SKM-1 (cell line): ENCODE measurements at regions not wholly inside any gene's neighbourhood (a gene's known extent, or its start where the extent isn't known, plus 50 kb on each side); places are given as distances from the start of the nearest gene placed in this dataset.
A peak's percentile ranks its signal among the peaks of the same experiment; 100 is the strongest.

Experiments
- DNase-seq: peaks from one replicate; lab custom pipeline; 2025; ENCODE audit not compliant: unreplicated experiment; lab: John Stamatoyannopoulos, UW

DNA sequence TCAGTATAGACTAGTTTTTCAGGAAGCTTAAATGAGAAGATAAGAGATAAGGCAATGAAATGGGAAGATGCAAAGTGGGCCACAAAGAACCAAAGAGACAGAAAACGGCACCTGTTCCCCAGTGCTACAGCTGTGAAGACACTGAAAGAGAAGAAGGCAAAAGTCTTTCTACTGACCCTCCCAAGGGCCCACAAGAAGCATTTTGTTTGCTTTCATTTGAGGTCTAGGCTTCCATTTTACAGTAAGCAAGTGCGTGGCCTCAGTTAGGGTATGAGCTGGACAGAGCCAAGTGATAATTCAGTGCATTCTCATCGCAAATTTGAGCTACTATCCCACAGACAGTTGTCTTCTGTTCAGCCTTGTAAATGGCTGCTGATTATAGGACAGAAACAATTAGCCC lies 53.4 kb upstream of the STK17B start:
- DNase-seq, result no peak

DNA sequence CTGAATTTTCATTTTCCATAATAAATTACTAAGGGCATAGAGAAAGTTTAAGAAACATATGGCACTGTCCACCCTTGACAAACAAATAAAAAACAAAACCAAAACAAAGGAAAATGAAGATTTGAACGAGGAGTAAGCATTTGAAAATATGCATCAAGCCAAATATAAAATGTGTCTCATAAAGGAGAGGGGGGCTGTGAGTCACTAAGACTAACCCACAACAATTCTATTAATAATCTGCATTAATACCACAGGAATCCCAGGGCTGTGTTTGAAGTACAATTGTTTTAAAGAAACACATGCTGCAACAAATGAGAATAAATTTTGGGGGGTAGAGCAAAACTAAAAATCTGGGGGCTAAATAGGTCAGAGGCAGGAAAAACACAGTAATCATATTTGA lies 53.8 kb upstream of the STK17B start:
- DNase-seq, result no peak

DNA sequence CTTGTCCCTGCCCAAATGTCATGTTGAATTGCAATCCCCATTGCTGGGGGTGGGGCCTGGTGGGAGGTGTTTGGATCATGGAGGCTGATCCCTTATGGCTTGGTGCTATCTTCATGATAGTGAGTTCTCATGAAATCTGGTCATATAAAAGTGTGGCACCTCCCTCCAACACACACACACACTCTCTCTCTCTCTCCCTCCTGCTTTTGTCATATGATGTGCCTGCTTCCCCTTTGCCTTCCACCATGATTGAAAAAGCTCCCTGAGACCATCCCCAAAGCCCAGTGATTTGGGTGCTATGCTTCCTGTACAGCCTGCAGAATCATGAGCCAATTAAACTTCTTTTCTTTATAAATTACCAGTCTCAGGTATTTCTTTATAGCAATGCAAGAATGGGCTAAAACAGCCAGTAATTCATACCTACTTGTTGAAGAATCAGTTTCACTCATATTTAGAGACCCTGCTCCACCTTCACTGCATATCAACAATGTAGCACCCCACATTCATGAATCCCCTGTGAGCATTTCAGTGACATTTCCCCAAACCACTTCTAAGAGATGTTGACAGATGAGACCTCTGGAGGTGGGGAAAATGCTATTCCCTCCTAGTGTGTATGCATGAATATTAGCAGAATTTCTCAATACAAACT lies 54.8 kb upstream of the STK17B start:
- no peak for DNase-seq

DNA sequence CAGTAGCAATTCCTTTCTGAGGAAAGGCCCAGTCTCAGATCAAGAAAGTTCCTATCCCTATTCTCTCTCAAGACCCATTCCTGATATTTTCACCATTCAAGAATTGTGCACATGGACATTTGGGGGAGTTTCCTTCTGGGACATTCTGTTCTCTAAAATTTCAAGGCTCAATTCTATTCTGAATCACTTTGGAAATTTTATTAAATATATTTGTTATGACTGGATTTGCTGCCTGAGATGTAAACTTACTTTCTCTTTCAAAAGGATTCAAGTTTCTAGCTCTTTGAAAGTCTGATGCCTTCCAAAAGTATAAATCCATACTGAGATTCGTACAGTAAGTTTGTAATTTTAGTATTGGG lies 55.3 kb upstream of the STK17B start:
- DNase-seq, result no peak

DNA sequence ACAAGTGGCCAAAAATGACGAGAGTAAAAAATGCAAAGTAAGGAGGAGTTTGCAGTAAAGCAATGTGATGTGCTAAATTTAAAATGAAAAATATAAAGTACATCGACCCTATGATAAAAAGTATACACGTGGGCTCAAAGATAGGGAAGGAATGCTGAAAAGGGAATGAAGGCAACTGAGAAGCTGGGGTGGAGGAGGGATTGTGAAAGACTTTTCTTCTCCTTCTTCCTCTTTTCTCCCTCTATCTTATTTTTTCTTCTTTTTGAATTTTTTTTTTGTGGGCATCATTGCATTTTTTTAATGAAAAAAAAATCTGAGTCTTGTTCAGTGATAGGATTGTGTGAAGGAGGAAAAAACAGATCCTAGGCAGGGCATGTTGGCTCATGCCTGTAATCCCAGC lies 57.6 kb upstream of the STK17B start:
- peak; percentile 34 for DNase-seq

DNA sequence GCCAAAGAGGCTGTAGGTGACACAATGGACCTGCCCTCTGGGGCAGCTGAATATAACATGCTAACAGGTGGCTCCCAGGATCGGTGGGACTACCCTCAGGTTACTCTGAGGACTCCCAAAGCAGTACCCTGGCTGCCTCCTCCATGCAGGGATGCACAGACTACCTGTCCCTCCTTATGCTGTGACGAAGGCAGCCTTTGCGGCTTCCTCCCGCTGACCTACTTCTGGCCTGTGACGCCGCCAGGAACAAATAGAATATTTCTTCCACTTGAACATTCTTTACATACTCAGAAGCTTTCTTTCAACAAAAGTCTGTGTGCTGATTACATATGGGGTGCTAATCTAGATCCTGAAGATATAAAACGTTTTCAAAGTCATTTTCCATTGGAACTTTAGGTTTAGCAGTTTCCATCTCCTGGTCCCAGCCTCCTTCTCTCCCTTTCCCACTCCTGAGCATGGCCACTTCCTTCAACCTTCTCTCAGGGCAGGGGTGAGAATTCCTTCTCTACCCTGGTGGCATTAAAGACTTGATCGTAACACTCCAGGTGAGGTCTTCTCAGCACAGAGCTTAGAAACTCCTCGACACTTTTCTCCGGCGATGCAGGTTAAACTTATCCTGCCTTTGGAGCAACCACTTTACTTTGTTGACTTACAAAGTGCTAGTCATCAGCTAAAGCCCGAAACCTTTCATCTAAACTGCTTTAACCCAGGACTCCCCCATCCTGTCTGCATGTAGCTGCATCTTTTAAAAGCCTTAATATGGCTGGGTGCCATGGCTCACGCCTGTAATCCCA lies 58.9 kb upstream of the STK17B start:
- DNase-seq, result no peak

DNA sequence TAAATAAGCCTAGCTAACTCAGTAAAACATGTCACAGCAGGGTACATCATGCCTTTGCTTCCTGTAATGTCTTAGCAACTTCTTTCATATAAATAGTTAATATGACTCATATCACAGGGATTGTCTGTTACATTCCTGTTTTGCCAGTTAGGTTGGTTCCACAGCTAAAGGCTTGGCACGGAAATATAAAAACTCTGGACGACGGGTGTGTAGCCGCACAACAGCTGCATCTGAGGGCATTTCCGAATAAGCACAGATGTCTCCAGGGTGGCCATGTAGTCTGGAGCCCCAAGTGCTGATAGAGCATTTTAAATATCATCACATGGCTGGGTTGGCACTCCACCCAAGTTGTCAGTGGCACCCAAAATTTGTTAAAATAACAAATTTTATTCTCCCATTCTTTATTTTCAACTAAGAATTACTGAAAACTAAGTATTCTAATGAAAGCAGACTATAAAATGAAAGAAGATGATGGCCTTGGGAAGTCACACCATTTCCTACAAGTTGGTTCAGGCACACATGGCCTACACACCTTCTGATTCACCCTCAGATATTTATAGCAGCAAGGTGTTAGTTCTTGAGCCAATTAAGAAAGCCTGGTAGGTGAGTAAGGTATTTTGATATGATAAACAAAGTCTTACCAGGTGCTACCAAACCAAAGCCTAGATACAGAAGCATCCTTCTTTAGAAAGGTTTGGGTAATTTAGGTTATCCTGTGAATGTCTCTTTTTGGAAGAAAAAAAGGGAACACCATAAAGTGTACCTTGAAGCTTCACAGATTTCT lies 61.8 kb upstream of the STK17B start:
- no peak for DNase-seq

DNA sequence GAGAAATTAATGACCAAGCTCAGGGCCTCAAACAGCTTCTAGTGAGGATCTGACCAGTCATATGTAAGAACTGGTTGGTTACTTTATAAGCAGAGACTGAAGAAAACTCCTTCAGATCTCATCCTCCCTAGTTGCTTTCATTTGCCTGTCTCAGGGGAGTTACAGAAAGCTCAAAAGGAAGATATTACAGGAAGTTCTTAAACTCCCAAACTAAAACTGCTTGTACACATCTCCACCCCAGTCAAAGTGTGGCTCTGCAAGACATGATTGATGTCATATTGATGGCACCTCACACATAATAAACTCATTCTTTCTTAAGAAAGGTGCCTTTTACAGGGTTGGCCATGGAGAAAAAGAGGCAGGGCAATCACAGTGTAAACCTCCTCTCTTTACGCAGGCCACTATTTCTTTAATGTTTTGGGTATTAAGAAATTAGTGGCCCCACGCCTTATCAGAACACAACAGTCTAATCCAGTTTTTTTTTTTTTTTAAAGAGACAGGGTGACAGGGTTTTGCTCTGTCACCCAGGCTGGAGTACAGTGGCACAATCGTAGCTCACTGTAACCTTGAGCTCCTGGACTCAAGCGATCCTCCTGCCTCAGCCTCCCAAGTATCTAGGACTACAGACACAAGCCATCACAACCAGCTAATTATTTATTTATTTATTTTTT lies 62.6 kb upstream of the STK17B start:
- no peak for DNase-seq

DNA sequence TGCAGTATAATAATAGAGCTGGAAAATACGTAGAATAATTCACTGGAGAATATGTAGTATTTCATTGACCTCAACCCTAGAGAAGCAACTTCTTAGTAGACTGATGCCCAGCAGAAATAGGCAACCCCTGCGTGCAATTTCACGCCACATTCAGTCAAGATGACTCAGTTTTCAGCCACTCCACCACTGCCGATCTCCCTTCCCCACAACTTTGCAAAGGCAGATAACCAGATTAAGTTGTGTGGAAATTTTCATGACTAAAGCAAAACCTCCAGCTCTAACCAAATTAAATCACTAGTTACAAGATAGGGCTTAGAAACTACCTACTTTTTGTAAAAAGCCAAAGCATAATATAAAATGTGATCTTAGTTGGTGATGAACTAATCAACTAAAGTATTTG lies 63.3 kb upstream of the STK17B start:
- DNase-seq, result peak; percentile 42

DNA sequence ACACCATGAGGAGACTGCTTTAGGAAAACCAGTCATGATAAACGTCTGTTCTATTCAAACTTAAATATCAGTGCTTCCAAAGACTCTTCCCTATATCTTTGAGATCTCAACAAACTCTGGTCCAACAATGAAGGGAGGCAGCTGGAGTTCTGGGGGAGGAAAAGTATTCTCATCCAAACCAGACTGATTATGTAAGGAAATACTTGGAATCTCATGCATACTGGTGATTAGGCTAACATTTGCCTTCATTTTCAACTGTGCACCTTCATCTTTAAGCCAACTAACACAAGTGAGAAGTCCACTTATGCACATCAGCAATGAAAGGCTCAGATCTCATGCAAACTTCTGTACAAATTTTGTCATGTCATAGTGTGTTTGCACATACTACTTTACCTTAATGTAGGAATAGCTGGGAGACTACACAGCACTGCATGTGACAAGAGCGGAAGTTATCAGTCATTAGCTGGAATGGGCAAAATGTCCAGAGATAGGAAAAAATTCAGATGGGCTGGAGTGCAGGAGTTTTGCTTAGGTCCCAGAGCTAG lies 67.5 kb upstream of the STK17B start:
- DNase-seq, result no peak

DNA sequence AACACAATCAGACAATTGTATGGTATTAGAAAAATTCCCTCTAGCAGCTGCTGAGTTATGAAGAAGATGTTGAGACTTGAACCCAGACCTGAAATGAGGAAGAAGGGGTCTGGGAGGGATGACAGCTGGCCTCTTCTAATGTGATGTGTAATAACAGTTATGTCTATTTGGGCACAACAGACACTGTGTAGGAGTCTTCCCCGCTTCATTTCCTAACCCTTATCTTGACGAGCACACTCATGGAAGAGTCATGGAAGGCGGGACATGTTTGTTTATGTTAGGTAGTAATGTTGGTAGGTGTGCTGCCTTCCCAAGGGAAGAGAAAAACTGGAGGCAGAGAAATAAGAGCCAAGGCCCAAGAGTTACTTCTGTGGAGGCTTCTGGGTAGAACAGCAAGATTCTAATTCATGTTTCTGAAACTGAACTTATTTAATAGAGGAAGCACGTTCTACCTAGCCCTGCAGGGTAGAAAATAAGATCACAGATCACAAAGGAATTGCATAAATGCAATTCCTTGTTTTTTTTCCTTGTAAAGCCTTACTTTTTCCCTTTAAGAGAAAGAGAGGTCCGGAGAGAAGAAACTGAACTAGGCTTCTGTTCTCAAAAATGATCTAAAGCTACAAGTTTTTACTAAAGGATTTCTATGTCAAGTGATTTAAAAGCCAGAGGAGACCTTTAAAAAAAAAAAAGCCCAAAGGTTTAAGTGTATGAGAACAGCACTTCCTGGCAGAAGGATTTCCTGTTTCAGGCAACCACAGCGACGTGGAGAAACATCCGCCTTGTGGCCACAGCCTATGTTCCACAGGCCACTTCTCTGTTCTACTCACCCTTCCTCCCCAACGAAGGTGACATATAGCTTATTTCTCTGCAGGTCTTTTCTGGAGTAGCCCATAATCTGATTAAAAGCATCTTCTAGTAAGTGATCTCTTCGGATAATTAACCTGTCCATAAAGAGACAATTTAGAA lies 68.5 kb upstream of the STK17B start:
- DNase-seq, result peak; percentile 89

DNA sequence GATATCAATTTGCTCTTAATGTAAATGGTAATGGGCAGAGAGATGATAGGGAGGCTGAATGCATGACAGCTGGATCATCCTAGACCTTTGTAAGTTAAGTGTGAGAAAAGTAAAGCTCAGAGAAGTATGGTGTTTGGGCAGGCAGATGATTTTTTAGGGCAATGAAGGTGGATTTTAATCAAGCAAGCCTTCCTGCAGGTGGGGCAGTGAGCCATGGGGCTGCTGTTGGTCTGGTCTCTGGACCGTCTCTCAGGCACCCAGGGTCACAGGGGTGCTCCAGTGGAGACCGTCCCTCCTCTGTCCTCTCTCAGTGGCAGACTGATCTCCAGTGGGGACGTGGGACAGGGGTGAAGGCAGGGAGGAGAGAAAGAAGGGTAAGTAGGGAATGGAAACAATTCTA lies 69.8 kb upstream of the STK17B start:
- no peak for DNase-seq

DNA sequence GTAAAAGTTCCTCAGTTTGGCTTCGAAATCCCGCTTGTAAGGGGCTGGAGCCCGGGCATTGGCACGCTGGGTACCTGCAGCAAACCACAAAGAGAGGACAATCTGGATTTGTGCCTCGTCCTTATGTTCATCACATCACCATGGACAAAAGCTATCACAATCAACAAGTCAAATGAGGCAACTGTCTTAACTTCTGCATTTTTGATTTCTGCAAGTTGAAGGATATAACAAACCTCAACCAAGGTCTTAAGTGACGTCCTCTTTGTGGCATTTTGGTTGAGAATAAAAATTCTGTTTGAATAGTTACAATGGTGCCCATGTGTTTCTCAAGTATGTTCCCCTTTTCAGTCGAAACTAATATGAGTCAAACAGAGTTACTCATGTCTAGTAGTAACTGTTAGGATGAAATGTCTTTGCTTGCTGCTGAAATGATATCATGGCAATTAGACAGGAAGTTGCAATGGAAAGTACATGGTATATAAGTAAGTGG lies 70.8 kb upstream of the STK17B start:
- DNase-seq, result peak; percentile 99

DNA sequence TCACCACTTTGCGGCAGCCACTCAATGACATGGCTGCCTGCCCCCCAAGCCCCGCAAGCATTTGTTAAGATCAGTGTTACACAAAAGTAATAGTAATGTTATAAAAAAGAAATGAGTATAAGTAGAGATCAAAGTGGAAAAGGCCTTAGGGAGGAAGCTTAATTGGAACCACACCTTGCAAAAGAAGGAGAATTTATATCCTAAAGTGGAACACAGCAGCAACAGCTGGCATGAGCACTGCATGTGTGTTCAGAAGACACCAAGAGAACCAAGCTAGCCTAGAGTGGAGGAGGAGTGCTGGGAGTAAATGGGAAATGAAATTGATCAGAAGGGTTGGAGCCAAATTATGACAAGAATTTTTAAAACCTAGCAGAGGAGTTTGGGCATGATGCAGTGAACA lies 73.1 kb upstream of the STK17B start:
- no peak for DNase-seq

DNA sequence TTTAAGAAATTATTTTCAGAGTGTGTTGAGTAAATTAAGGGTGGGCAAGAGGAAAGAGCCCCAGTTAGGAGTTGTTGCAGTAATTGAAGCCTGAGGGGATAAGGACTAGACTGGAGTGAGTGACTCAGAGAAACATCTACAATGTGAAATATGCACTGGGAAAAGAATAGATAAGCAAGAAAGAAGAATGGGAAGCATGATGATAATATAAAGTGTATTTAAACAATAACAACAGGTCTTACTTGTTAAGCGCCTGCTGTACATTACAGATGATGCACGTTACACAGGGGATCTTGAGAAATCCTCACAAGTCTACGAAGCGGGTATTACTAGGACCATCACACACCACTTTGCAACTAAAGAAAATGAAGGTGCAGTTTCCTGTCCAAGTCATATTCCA lies 73.6 kb upstream of the STK17B start:
- no peak for DNase-seq

DNA sequence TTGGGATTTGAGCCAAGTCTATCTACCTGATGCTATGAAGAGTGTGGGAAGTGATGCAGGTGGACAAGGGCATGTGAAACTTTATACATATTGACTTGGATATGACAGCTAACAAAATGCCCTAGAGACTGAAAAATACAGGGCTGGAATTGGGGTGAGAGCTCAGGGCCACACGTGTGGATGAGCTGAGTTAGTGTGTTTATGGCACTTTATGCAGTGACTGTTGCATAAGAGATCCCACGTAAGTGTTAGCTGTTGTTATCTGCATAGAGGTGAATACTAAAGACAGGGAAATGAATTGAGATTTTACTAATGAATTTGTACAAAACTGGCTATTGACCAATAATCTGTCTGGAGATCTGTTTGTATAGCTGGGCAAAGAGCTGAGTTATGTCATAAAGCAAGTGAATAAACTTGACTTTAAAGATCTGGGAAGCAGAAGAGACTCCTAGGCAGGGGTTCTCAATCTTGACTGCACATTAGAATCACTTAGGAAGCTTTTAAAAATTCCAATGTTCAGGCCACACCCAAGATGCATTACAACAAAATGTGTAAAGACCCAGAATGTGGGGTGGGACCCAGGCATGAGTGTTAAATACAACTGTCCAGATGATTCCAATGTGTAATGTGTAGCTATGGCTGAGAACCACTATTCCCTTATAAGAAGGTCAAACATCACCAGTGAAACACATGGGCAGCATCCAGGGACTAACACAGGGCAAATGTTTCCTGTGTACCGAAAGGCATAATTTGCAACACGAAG lies 74.2 kb upstream of the STK17B start:
- DNase-seq, result no peak

DNA sequence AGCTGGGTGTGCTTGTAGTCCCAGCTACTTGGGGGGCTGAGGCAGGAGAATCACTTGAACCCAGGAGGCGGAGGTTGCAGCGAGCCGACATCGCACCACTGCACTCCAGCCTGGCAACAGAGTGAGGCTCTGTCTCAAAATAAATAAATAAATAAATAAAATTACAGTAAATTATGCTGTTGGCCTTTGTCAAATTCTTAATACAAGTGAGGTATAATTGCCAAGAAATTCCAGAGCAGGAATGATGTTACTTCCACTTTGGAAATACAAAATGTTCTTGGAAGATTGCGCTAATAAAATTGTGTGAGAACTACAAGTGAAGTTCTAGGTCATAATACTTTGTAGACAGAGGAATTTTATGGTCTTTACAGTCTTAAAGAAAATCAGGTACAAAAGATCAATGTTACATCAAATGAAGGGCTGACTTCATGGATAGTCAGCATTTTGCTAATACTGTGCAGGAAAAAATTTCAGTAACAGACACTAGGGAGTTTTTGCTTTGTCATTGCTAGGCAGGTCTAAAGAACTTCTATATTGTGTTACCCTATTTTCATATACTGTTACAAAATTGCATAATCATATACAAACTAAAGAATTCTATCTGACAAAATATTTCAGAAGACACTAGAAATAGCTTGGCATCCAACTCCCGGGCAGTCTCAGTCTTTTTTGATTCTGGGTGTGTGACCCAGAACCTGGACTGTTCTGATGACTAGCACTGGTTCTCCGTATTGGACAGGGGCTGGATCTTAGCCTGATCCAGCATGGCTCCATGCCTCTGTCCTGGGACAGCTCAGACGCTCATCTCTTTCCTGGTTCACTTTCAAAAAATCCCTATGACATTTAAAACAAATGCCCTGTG lies 76.0 kb upstream of the STK17B start:
- DNase-seq, result no peak

DNA sequence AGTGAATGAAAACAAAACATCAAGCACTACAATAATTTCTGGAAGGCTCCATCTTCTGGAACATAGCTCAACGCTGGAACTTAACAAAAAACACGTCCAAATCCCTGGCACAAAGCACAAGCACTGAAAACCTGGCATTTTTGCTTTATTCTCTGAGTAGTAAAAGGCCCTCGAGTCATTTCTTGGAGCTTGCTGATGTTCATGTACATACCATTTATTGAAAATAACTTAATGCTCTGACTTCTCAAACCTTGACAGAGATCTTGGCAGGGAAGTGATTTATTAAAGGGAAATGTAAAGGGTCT lies 76.5 kb upstream of the STK17B start:
- DNase-seq, result no peak
